ENCODE measurements at regions not wholly inside any gene's neighbourhood (a gene's known extent, or its start where the extent isn't known, plus 50 kb on each side); places are given as distances from the start of the nearest gene placed in this dataset.

DNA sequence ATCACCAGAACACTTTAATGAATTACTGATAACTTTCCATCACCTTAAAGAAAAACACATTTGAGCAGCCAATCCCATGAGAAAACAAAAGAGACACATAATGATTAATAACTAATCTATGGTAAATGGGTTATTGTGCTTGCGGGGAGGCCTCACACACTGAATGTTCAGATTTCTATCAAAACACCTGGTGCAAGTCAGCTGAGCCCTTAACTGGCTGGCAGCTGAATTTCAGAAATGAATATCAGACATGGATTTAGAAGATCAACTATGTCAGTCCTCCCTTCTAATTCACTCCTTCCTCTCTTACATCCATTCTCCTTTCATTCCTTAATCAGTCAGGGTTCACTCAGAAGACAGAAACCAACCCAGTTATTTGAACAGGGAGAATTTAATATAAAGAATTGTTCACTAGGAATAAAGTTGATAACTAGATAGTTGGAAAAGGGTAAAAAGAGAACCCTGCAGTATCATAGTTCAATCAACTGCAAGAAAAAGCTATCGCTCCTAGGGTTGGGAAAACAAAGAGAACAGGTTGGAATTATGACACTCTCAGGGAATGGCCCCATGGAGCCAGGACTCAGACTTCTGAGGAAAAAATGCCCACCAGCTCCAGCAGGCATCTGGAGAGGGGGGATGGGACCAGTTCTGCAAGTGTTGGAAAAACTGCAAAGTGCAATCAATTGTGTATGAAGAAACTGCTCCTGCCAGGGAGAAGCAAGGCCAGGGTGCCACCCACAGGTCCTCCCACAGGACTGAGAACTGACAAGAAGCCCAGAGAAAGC, 577.1 kb upstream of the CDH5 start:
- no peak overlapping the region for H3K27ac ChIP-seq (ENCODE audit: insufficient read depth, low read length)
- H2AK9ac ChIP-seq (replicated peaks; ENCODE audit: low read depth, low read length, poor library complexity) = no peak overlapping the region
- no CpG with 5 or more reads among the region's 2 CpGs for WGBS, 2 experiments (ENCODE audit: extremely low coverage in 2 of 2, insufficient read length in 1 of 2)
- TF ChIP-seq, protein P1, sequence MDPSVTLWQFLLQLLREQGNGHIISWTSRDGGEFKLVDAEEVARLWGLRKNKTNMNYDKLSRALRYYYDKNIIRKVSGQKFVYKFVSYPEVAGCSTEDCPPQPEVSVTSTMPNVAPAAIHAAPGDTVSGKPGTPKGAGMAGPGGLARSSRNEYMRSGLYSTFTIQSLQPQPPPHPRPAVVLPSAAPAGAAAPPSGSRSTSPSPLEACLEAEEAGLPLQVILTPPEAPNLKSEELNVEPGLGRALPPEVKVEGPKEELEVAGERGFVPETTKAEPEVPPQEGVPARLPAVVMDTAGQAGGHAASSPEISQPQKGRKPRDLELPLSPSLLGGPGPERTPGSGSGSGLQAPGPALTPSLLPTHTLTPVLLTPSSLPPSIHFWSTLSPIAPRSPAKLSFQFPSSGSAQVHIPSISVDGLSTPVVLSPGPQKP (IDR thresholded peaks at IDR 0.05; ENCODE audit: borderline replicate concordance, low read depth, low read length) = no peak
- TF ChIP-seq CEBPB (IDR thresholded peaks at IDR 0.05; ENCODE audit: low read depth, low read length) (no peak), MXI1 (IDR thresholded peaks at IDR 0.05; ENCODE audit: borderline replicate concordance, low read depth, low read length) (no peak), BHLHE40 (IDR thresholded peaks at IDR 0.05; ENCODE audit: low read depth, low read length) (no peak)
- no TSS peak for BruUV-seq (replicated peaks)
- no peaks in the 10 kb centered on the region for H4K20me1 ChIP-seq (ENCODE audit: insufficient read depth, low read length)
- peaks cover 12% of the 10 kb centered on the region for H3K27me3 ChIP-seq (ENCODE audit: control insufficient read depth, insufficient read depth, low read length)
- no peak overlapping the region for H2BK15ac ChIP-seq (ENCODE audit: low read depth, low read length)
- H3K79me1 ChIP-seq (ENCODE audit: low read depth in 1 of 2, low read length in 2 of 2) = no peaks in the 10 kb centered on the region
- in situ Hi-C loops (cut with MboI; ENCODE audit: low sequenced_read_pairs) (no loop called here), dilution Hi-C loops (cut with HindIII; ENCODE audit: low sequenced_read_pairs, unreplicated experiment) (no loop called here), intact Hi-C loops (cut with micrococcal nuclease) (no loop called here)
- no peak overlapping the region for H3K9ac ChIP-seq (ENCODE audit: low read depth, low read length)
- H3K23ac ChIP-seq (ENCODE audit: low read depth, low read length) = no peak overlapping the region
- no peak overlapping the region for H2AK5ac ChIP-seq (ENCODE audit: low read depth, low read length)
- H4K91ac ChIP-seq (ENCODE audit: insufficient read depth, low read depth, low read length) = no peak overlapping the region
- H2AFZ ChIP-seq (replicated peaks; ENCODE audit: low read length, poor library complexity) = no peak overlapping the region
- no peak overlapping the region for H3K4ac ChIP-seq (ENCODE audit: low read depth, low read length)
- ATAC-seq (ENCODE audit: low read depth) = no peak
- no peak overlapping the region for H3K18ac ChIP-seq (ENCODE audit: low read depth, low read length)
- H3K4me2 ChIP-seq (ENCODE audit: low read depth, low read length) = no peak overlapping the region
- no peak overlapping the region for H3K56ac ChIP-seq (ENCODE audit: extremely low read depth, insufficient read depth, low read length)
- H4K5ac ChIP-seq (ENCODE audit: low read depth, low read length) = no peak overlapping the region
- no peak overlapping the region for H3K4me3 ChIP-seq (ENCODE audit: insufficient read depth, low read depth, low read length)
- H3K36me3 ChIP-seq (ENCODE audit: control insufficient read depth, insufficient read depth, low read length) = no peaks in the 10 kb centered on the region
- H2BK5ac ChIP-seq (ENCODE audit: low read depth, low read length, poor library complexity, severe bottlenecking) = no peak overlapping the region
- no peak overlapping the region for H4K8ac ChIP-seq (ENCODE audit: low read depth in 2 of 2, low read length in 2 of 2)
- CTCF ChIA-PET = no interaction called here
- H3K14ac ChIP-seq (replicated peaks; ENCODE audit: low read depth, low read length) = no peak overlapping the region
- no peak for DNase-seq
- H2BK120ac ChIP-seq (ENCODE audit: low read depth, low read length) = no peak overlapping the region
- no peaks in the 10 kb centered on the region for H3K9me1 ChIP-seq (ENCODE audit: insufficient read depth, low read length)
- no peaks in the 10 kb centered on the region for H3K9me3 ChIP-seq (ENCODE audit: control insufficient read depth, insufficient read depth, low read length)
- POLR2A ChIA-PET (ENCODE audit: unreplicated experiment) = no interaction called here
- H3K4me1 ChIP-seq (ENCODE audit: control insufficient read depth, insufficient read depth, low read length) = no peaks in the 10 kb centered on the region
- H2BK20ac ChIP-seq (ENCODE audit: low read depth, low read length) = no peak overlapping the region
